Natural killer cell (primary cell): ENCODE measurements at regions not wholly inside any gene's neighbourhood (a gene's known extent, or its start where the extent isn't known, plus 50 kb on each side); places are given as distances from the start of the nearest gene placed in this dataset.

Source experiments
- ATAC-seq, 3 donors: fragments of 150-1000 bp in 2 of 3; fragments of 200-7000 bp in 1 of 3; cut with Tn5 transposase; 1 replicate in 1 of 3; 2 replicates in 2 of 3; pipeline ENCODE4 v1.10.0; 2021; ENCODE audit warnings: mild to moderate bottlenecking in 2 of 3, moderate library complexity in 2 of 3
- DNase-seq, 2 donors: peaks; one replicate each; pipeline versions ENCODE4 v3.0.0 to v3.0.0-alpha.2; 2013 to 2021; ENCODE audit warnings: mixed read lengths in 1 of 2
- H3K27ac ChIP-seq: one replicate; pipeline ENCODE4 v1.5.1; 2013; ENCODE audit warnings: mild to moderate bottlenecking, low read length
- H3K27me3 ChIP-seq: one replicate; pipeline ENCODE4 v1.6.1; 2013; ENCODE audit warnings: low read length; ENCODE audit not compliant: control insufficient read depth, insufficient read depth
- H3K36me3 ChIP-seq: one replicate; pipeline ENCODE4 v1.6.1; 2013; ENCODE audit warnings: low read length; ENCODE audit not compliant: control insufficient read depth, insufficient read depth
- H3K4me1 ChIP-seq: one replicate; pipeline ENCODE4 v1.6.1; 2013; ENCODE audit warnings: low read length; ENCODE audit not compliant: control insufficient read depth, insufficient read depth
- H3K4me3 ChIP-seq: one replicate; pipeline ENCODE4 v1.5.1; 2013; ENCODE audit warnings: low read length
- H3K9me3 ChIP-seq: one replicate; pipeline ENCODE4 v1.6.1; 2013; ENCODE audit warnings: low read length; ENCODE audit not compliant: control insufficient read depth, insufficient read depth
- H3K27ac Mint-ChIP-seq, 2 donors: one replicate each; pipeline ENCODE4 v1.8.0; 2022; ENCODE audit warnings: mild to moderate bottlenecking in 2 of 2, mixed read lengths in 2 of 2, moderate library complexity in 1 of 2
- H3K27me3 Mint-ChIP-seq, 2 donors: one replicate each; pipeline ENCODE4 v1.8.0; 2022; ENCODE audit warnings: low read depth in 2 of 2, mixed read lengths in 2 of 2
- H3K36me3 Mint-ChIP-seq: one replicate; pipeline ENCODE4 v1.8.0; 2022; ENCODE audit warnings: mixed read lengths
- H3K4me1 Mint-ChIP-seq, 2 donors: one replicate each; pipeline ENCODE4 v1.8.0; 2022; ENCODE audit warnings: mixed read lengths in 2 of 2
- H3K4me3 Mint-ChIP-seq: one replicate; pipeline ENCODE4 v1.8.0; 2022; ENCODE audit warnings: mild to moderate bottlenecking, moderate library complexity, mixed read lengths
- H3K9me3 Mint-ChIP-seq, 2 donors: one replicate each; pipeline ENCODE4 v1.8.0; 2022; ENCODE audit warnings: mixed read lengths in 2 of 2
- WGBS: methylation state at CpG from one replicate; pipeline ENCODE4 v1.1.7; 2013; ENCODE audit warnings: missing lambda C conversion rate; ENCODE audit not compliant: insufficient coverage; 5-methylcytosine and 5-hydroxymethylcytosine counted together
- intact Hi-C: fragments of 100-400 bp; cut with micrococcal nuclease; formaldehyde crosslinking; loops from one replicate; pipeline ENCODE4 v1.14.2; 2022
- TF ChIP-seq, protein P1 (sequence below): fragments of 200-600 bp; IDR thresholded peaks from one replicate; pipeline ENCODE4 v1.8.0; 2022; ENCODE audit warnings: antibody characterized with exemption

DNA sequence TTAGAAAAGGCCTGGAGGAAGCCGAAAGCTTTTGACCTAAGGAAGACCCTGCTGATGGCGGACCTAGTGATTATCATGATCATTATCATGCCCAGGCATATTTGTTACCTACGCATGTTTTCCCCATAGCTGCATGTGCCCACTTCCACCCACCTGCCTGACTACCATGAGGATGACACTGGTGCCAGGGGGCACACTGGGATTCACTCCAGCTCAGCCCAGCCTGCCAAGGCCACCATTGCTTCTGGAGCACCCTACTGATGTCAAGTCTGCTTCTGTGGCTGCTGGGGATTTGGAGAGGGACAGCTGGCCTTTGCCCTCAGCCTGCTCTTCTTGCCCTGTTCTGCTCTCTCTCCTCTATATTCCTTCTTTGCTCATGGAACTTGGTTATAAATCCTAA is 124.7 kb upstream of the NALF2 start:
- Mint-ChIP-seq H3K27me3 (peaks cover 5 to 21% of the 10 kb centered on the region in 2 donors), H3K9me3 (peaks cover 2 to 10% of the 10 kb centered on the region in 2 donors), H3K4me3 (no peak overlapping the region), H3K36me3 (peaks cover 5% of the 10 kb centered on the region), H3K27ac (no peak overlapping the region), H3K4me1 (no peaks in the 10 kb centered on the region)
- H3K9me3 ChIP-seq, result no peaks in the 10 kb centered on the region
- H3K27ac ChIP-seq, result no peak overlapping the region
- H3K36me3 ChIP-seq, result no peaks in the 10 kb centered on the region
- TF ChIP-seq, protein P1, sequence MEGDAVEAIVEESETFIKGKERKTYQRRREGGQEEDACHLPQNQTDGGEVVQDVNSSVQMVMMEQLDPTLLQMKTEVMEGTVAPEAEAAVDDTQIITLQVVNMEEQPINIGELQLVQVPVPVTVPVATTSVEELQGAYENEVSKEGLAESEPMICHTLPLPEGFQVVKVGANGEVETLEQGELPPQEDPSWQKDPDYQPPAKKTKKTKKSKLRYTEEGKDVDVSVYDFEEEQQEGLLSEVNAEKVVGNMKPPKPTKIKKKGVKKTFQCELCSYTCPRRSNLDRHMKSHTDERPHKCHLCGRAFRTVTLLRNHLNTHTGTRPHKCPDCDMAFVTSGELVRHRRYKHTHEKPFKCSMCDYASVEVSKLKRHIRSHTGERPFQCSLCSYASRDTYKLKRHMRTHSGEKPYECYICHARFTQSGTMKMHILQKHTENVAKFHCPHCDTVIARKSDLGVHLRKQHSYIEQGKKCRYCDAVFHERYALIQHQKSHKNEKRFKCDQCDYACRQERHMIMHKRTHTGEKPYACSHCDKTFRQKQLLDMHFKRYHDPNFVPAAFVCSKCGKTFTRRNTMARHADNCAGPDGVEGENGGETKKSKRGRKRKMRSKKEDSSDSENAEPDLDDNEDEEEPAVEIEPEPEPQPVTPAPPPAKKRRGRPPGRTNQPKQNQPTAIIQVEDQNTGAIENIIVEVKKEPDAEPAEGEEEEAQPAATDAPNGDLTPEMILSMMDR, result no peak
- WGBS, result 96% methylated on average over 3 of the region's 3 CpGs
- H3K27me3 ChIP-seq, result no peaks in the 10 kb centered on the region
- no peaks in the 10 kb centered on the region for H3K4me1 ChIP-seq
- ATAC-seq (no peak), DNase-seq (no peak)
- intact Hi-C loops, result no loop called here
- no peak overlapping the region for H3K4me3 ChIP-seq

DNA sequence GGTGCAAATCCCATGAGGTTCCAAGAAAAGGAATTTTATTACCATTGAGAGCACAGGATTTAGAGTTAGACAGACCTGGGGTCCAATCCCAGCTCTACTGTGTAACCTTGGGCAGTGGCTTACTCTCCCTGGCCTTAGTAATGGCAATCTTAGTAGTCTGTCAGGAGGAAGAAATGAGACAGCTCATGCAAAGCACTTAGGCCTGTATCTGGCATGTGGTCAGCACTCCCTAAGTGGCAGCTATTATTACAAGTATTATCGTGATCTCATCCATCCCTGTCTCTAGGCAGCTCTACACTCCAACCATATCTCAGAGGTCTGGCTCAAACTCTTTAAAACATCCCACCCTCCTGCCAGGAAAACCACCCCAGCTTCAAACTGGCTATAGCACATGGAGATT is 129.6 kb upstream of the NALF2 start:
- TF ChIP-seq, protein P1, result no peak

DNA sequence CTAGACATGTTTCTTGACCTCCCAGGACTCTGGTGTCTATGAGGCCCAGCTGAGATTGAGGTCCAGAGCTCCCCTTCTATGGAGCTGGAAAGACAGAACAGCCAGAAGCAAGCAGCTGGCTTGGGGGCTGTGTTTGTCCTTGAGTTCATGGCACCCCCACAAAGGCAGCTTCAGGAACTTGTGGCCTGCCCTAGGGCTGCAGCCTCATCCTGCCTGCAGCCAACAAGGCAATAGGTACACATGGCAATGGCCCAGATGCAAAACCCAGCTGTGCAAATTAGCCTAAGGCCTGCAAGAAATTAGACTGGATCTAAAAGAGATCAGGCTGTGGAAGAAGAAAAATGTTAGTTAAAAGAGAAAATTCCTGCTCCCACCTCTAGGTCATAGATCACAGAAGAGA is 131.7 kb upstream of the NALF2 start:
- peaks cover 5% of the 10 kb centered on the region for H3K36me3 Mint-ChIP-seq
- no peak overlapping the region for H3K27ac Mint-ChIP-seq
- peaks cover 0 to 7% of the 10 kb centered on the region in 2 donors for H3K27me3 Mint-ChIP-seq
- TF ChIP-seq, protein P1, result no peak
- H3K27me3 ChIP-seq, result no peaks in the 10 kb centered on the region
- H3K4me1 Mint-ChIP-seq, result no peaks in the 10 kb centered on the region
- H3K9me3 ChIP-seq, result no peaks in the 10 kb centered on the region
- intact Hi-C loops, result no loop called here
- H3K27ac ChIP-seq, result no peak overlapping the region
- no peak overlapping the region for H3K4me3 ChIP-seq
- H3K4me1 ChIP-seq, result no peaks in the 10 kb centered on the region
- H3K9me3 Mint-ChIP-seq, result peaks cover 2 to 10% of the 10 kb centered on the region in 2 donors
- ATAC-seq (no peak), DNase-seq (no peak)
- H3K4me3 Mint-ChIP-seq, result no peak overlapping the region
- no peaks in the 10 kb centered on the region for H3K36me3 ChIP-seq

More for the DNA sequence above, 129.6 kb upstream of the NALF2 start:
- Mint-ChIP-seq H3K4me1 (no peaks in the 10 kb centered on the region), H3K27ac (no peak overlapping the region), H3K4me3 (no peak overlapping the region), H3K27me3 (peaks cover 0 to 8% of the 10 kb centered on the region in 2 donors), H3K36me3 (peaks cover 5% of the 10 kb centered on the region), H3K9me3 (peaks cover 2 to 10% of the 10 kb centered on the region in 2 donors)
- no peaks in the 10 kb centered on the region for H3K4me1 ChIP-seq
- no peak overlapping the region for H3K27ac ChIP-seq
- intact Hi-C loops, result no loop called here
- no peaks in the 10 kb centered on the region for H3K27me3 ChIP-seq
- no peaks in the 10 kb centered on the region for H3K36me3 ChIP-seq
- no peak for ATAC-seq
- H3K9me3 ChIP-seq, result no peaks in the 10 kb centered on the region
- DNase-seq, result no peak
- WGBS, result 88% methylated on average over 1 of the region's 1 CpG
- H3K4me3 ChIP-seq, result no peak overlapping the region

DNA sequence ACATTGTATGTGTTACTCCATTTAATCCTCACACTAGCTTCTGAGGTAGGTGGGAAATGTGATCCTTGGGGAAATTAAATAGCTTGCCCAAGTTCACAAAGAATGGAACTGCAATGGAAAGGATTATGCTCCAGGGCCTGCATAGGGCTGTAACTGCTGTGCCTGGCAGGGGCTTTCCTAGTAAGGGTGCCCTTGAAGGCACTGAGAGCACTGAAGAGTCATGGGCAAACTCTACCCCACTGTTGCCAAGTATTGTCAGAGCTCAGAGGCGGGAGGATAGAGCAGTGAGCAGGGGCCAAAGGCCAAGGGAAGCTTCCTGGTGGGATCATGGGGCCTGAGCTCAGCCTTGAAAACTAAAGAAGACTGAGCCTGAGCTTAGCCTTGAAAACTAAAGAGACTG is 133.0 kb upstream of the NALF2 start:
- H3K4me1 ChIP-seq, result no peaks in the 10 kb centered on the region
- no peaks in the 10 kb centered on the region for H3K36me3 ChIP-seq
- H3K36me3 Mint-ChIP-seq, result peaks cover 5% of the 10 kb centered on the region
- WGBS, result 89% methylated on average over 1 of the region's 1 CpG
- peaks cover 0 to 7% of the 10 kb centered on the region in 2 donors for H3K27me3 Mint-ChIP-seq
- H3K4me3 Mint-ChIP-seq, result no peak overlapping the region
- H3K4me3 ChIP-seq, result no peak overlapping the region
- H3K27me3 ChIP-seq, result no peaks in the 10 kb centered on the region
- TF ChIP-seq, protein P1, result no peak
- peaks cover 2 to 5% of the 10 kb centered on the region in 2 donors for H3K9me3 Mint-ChIP-seq
- no peak overlapping the region for H3K27ac ChIP-seq
- DNase-seq, result no peak
- no peak overlapping the region for H3K27ac Mint-ChIP-seq
- ATAC-seq, result no peak
- no peaks in the 10 kb centered on the region for H3K4me1 Mint-ChIP-seq
- intact Hi-C loops, result no loop called here
- H3K9me3 ChIP-seq, result no peaks in the 10 kb centered on the region
